ENCODE measurements at regions not wholly inside any gene's neighbourhood (a gene's known extent, or its start where the extent isn't known, plus 50 kb on each side); places are given as distances from the start of the nearest gene placed in this dataset.

GRCh38 chr16:13863075-13863765, 56.7 kb upstream of the ERCC4 start:
- Histone ChIP-seq H3K27me3 (peaks cover 0 to 11% (median 0%) of the 10 kb centered on the region in 4 donors), H3K4me1 (no peaks in the 10 kb centered on the region), H3K27ac (replicated peaks in 1 of 4) (no peak overlapping the region), H3K36me3 (no peaks in the 10 kb centered on the region), H3K4me3 (no peak overlapping the region), H3K9me3 (peaks cover 0 to 4% (median 2%) of the 10 kb centered on the region in 4 donors)
- no peak for TF ChIP-seq CTCF (IDR thresholded peaks at IDR 0.05)
- no peak for TF ChIP-seq POLR2A (IDR thresholded peaks at IDR 0.05; ENCODE audit: low read depth)
- no peak for TF ChIP-seq EP300 (IDR thresholded peaks at IDR 0.05)
- no peak for TF ChIP-seq POLR2AphosphoS5 (IDR thresholded peaks at IDR 0.05)
- DNase-seq (ENCODE audit: extremely low spot score): no peak
- 90% methylated on average over 4 of the region's 4 CpGs for WGBS
- intact Hi-C loops (cut with DNase I): no loop called here

DNA sequence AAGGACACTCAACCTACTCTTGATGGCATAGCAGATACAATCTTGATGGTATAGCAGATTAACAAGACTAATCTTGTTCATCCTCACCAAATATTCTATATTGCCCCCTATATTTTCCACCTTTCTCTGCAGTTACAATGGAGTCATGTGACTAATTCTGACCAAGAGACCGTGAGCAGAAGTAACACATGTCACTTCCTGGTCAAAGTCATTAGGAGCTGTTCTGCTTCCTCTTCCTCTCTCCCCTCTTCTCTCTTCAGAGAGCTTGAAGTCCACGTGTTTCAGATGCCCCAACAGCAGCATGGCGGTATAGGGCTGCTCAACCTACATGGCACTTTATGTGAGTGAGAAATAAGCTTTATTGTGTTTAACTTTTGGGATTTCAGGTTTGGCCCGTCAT, 55.3 kb upstream of the ERCC4 start:
- intact Hi-C loops (cut with DNase I): no loop called here
- no peaks in the 10 kb centered on the region for H3K36me3 ChIP-seq
- H3K9me3 ChIP-seq: peaks cover 0 to 4% (median 2%) of the 10 kb centered on the region in 4 donors
- H3K4me1 ChIP-seq: no peaks in the 10 kb centered on the region
- 74% methylated on average over 4 of the region's 4 CpGs for WGBS
- DNase-seq (ENCODE audit: extremely low spot score): no peak
- H3K27ac ChIP-seq (replicated peaks in 1 of 4): no peak overlapping the region
- H3K27me3 ChIP-seq: peaks cover 0 to 5% (median 0%) of the 10 kb centered on the region in 4 donors
- no peak for TF ChIP-seq POLR2AphosphoS5 (IDR thresholded peaks at IDR 0.05)
- no peak overlapping the region for H3K4me3 ChIP-seq

DNA sequence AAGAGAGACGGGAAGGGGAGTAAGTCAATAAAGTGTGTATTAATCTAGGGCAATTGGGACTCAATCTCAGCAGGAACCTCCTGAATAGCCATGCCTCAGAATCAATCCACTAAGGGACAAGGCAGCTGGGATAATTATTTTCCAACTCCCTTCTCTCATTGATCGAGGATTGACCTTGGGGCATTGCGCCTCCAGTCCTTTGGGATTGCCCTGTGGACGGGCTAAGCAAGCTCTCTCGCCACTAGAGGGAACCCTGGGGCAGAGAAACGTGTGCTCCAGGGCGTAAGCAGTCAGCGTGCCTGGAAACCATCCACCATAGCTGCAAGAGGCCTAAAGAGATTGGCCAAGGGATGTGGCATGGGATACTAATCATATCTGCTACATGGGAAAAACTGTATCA, 53.9 kb upstream of the ERCC4 start:
- intact Hi-C loops (cut with DNase I): loop anchor here (2.0 kb wide), 1 partner anchor 53 kb away; no protein-coding TSS in a partner anchor
- Histone ChIP-seq H3K4me3 (no peak overlapping the region), H3K27me3 (no peaks in the 10 kb centered on the region), H3K9me3 (peaks cover 0 to 4% (median 2%) of the 10 kb centered on the region in 4 donors), H3K36me3 (no peaks in the 10 kb centered on the region), H3K4me1 (no peaks in the 10 kb centered on the region), H3K27ac (replicated peaks in 1 of 4) (no peak overlapping the region)
- 24% methylated on average over 8 of the region's 8 CpGs for WGBS
- DNase-seq (ENCODE audit: extremely low spot score): no peak
- peak; percentile 67 to 82 (median 76) for TF ChIP-seq CTCF (IDR thresholded peaks at IDR 0.05)
- TF ChIP-seq POLR2AphosphoS5 (IDR thresholded peaks at IDR 0.05): peak in 1 of 2 donors; percentile 27
- no peak for TF ChIP-seq POLR2A (IDR thresholded peaks at IDR 0.05; ENCODE audit: low read depth)
